ENCODE measurements at regions not wholly inside any gene's neighbourhood (a gene's known extent, or its start where the extent isn't known, plus 50 kb on each side); places are given as distances from the start of the nearest gene placed in this dataset.
"Not testable (repeated sequence)": the region's sequence is repeated elsewhere in the genome, so short reads cannot be mapped to it uniquely, and the experiment has no call there.

GRCh38 chr2:215260097-215260677 is 51.7 kb upstream of the ATIC start:
- CTCF ChIA-PET, result no interaction called here
- POLR2A ChIA-PET, result no interaction called here
- no peak for DNase-seq (ENCODE audit: extremely low spot score)
- TF ChIP-seq CTBP1 (IDR thresholded peaks at IDR 0.05; ENCODE audit: borderline replicate concordance) (no peak), TARDBP (IDR thresholded peaks at IDR 0.05) (no peak), FOXM1 (IDR thresholded peaks at IDR 0.05; ENCODE audit: borderline replicate concordance) (no peak), NFRKB (IDR thresholded peaks at IDR 0.05) (no peak), HDGF (IDR thresholded peaks at IDR 0.05; ENCODE audit: borderline replicate concordance) (no peak), FOXA1 (IDR thresholded peaks at IDR 0.05) (no peak)

GRCh38 chr2:215249501-215249900 is 62.4 kb upstream of the ATIC start:
- DNase-seq (ENCODE audit: extremely low spot score), result no peak
- TF ChIP-seq LEF1 (IDR thresholded peaks at IDR 0.05; ENCODE audit: borderline replicate concordance) (no peak), HDGF (IDR thresholded peaks at IDR 0.05; ENCODE audit: borderline replicate concordance) (no peak), ELF4 (IDR thresholded peaks at IDR 0.05) (no peak), FOXA1 (IDR thresholded peaks at IDR 0.05) (no peak), CTBP1 (IDR thresholded peaks at IDR 0.05; ENCODE audit: borderline replicate concordance) (no peak), NFRKB (IDR thresholded peaks at IDR 0.05) (no peak), SUZ12 (IDR thresholded peaks at IDR 0.05) (no peak), ARNT (IDR thresholded peaks at IDR 0.05) (no peak), SP1 (IDR thresholded peaks at IDR 0.05) (no peak), FOXM1 (IDR thresholded peaks at IDR 0.05; ENCODE audit: borderline replicate concordance) (no peak), FOXK2 (IDR thresholded peaks at IDR 0.05) (no peak), L3MBTL2 (conservative IDR thresholded peaks at IDR 0.05) (no peak), ZNF384 (IDR thresholded peaks at IDR 0.05) (no peak), TARDBP (IDR thresholded peaks at IDR 0.05) (no peak), BHLHE40 (IDR thresholded peaks at IDR 0.05; ENCODE audit: borderline replicate concordance) (no peak)
- TF ChIP-seq, protein P1, sequence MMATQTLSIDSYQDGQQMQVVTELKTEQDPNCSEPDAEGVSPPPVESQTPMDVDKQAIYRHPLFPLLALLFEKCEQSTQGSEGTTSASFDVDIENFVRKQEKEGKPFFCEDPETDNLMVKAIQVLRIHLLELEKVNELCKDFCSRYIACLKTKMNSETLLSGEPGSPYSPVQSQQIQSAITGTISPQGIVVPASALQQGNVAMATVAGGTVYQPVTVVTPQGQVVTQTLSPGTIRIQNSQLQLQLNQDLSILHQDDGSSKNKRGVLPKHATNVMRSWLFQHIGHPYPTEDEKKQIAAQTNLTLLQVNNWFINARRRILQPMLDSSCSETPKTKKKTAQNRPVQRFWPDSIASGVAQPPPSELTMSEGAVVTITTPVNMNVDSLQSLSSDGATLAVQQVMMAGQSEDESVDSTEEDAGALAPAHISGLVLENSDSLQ (IDR thresholded peaks at IDR 0.05), result no peak
- CTCF ChIA-PET, result no interaction called here
- POLR2A ChIA-PET, result no interaction called here

- DNase-seq (ENCODE audit: extremely low spot score); POLR2A ChIA-PET: not testable (repeated sequence)
- CTCF ChIA-PET, result interaction anchor here (0.6 kb wide), 1 partner anchor 240 kb away, joined by 4 read pairs; no protein-coding TSS in a partner anchor
Observed at GRCh38 chr2:215245919-215246318, 65.9 kb upstream of the ATIC start.

DNA sequence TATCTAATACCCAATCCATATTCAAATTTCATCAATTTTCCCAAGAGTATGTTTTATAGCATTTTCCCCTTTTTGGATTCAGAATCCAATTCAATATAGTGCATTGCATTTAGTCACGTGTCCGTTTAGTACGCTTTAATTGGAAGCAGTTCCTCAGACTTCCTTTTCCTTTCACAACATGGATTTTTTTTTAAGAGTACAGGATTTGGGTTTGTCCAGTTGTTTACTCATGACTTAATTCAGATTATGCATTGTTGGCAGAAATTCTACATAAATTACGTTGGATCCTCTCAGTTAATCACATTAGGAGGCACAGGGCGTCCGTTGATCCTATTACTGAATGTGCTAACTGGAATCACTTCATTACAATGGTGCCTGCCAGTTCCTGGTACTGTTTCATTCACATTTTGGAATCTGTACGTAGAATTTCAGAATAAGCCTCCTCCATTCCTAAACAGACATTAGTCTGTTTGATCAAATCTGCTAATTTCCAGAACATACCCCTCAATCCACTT is 70.0 kb upstream of the ATIC start:
- no peak for DNase-seq (ENCODE audit: extremely low spot score)
- TF ChIP-seq SP1 (IDR thresholded peaks at IDR 0.05) (no peak), FOXM1 (IDR thresholded peaks at IDR 0.05; ENCODE audit: borderline replicate concordance) (no peak), ZNF384 (IDR thresholded peaks at IDR 0.05) (no peak), FOXA1 (IDR thresholded peaks at IDR 0.05) (no peak), ELF4 (IDR thresholded peaks at IDR 0.05) (no peak), L3MBTL2 (conservative IDR thresholded peaks at IDR 0.05) (no peak), ARNT (IDR thresholded peaks at IDR 0.05) (no peak), TARDBP (IDR thresholded peaks at IDR 0.05) (no peak), CTBP1 (IDR thresholded peaks at IDR 0.05; ENCODE audit: borderline replicate concordance) (no peak), BHLHE40 (IDR thresholded peaks at IDR 0.05; ENCODE audit: borderline replicate concordance) (no peak), SUZ12 (IDR thresholded peaks at IDR 0.05) (no peak), HDGF (IDR thresholded peaks at IDR 0.05; ENCODE audit: borderline replicate concordance) (no peak), FOXK2 (IDR thresholded peaks at IDR 0.05) (no peak), LEF1 (IDR thresholded peaks at IDR 0.05; ENCODE audit: borderline replicate concordance) (no peak), NFRKB (IDR thresholded peaks at IDR 0.05) (no peak)
- TF ChIP-seq, protein P1 (IDR thresholded peaks at IDR 0.05), result no peak
- ChIA-PET POLR2A (no interaction called here), CTCF (no interaction called here)

GRCh38 chr2:215238485-215239098 is 73.3 kb upstream of the ATIC start:
- ChIA-PET POLR2A (no interaction called here), CTCF (no interaction called here)
- DNase-seq (ENCODE audit: extremely low spot score), result no peak
- no peak for TF ChIP-seq FOXA1 (IDR thresholded peaks at IDR 0.05)
- TF ChIP-seq, protein P1 (IDR thresholded peaks at IDR 0.05), result peak; percentile 60

DNA sequence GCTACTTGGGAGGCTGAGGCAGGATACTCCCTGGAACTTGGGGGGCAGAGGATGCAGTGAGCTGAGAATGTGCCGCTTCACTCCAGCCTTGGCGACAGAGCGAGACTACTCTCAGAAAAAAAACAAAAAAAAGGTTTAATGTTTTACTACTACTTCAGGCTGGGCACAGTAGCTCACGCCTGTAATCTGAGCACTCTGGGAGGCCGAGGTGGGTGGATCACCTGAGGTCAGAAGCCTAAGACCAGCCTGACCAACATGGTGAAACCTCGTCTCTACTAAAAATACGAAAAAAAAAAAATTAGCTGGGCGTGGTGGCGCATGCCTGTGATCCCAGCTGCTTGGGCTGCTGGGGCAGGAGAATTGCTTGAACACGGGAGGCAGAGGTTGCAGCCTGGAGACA is 75.7 kb upstream of the ATIC start:
- CTCF ChIA-PET, result no interaction called here
- POLR2A ChIA-PET, result no interaction called here
- no peak for DNase-seq (ENCODE audit: extremely low spot score)
- TF ChIP-seq HDGF (IDR thresholded peaks at IDR 0.05; ENCODE audit: borderline replicate concordance) (no peak), SP1 (IDR thresholded peaks at IDR 0.05) (no peak)
- TF ChIP-seq, protein P1 (IDR thresholded peaks at IDR 0.05), result no peak

DNA sequence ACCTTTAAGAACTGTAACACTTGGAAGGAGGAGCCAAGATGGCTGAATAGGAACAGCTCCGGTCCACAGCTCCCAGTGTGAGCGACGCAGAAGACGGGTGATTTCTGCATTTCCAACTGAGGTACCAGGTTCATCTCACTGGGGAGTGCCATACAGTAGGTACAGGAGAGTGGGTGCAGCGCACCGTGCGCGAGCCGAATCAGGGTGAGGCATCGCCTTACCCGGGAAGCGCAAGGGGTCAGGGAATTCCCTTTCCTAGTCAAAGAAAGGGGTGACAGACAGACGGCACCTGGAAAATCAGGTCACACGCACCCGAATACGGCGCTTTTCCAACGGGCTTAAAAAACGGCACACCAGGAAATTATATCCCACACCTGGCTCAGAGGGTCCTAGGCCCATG is 81.8 kb upstream of the ABCA12 start:
- DNase-seq (ENCODE audit: extremely low spot score); POLR2A ChIA-PET: not testable (repeated sequence)

More for the DNA sequence above, 81.8 kb upstream of the ABCA12 start:
- CTCF ChIA-PET, result not testable (repeated sequence)

Measured in HEK293T (cell line).